PC-3 (cell line): ENCODE measurements at regions not wholly inside any gene's neighbourhood (a gene's known extent, or its start where the extent isn't known, plus 50 kb on each side); places are given as distances from the start of the nearest gene placed in this dataset.

Source experiments
- ATAC-seq: fragments of 200-7000 bp; cut with Tn5 transposase; 2 replicates; pipeline ENCODE4 v1.9.1; 2020; ENCODE audit warnings: mild to moderate bottlenecking, moderate library complexity
- BruUV-seq: library from RNA; stranded (reverse); fragments of 400-500 nt; replicated peaks from 2 replicates; lab custom pipeline; 2021; lab: Mats Ljungman, UMichigan
- CTCF ChIA-PET: fragments of 300-600 bp; sonication (Branson Sonifier 250); formaldehyde crosslinking; loops from one replicate; lab custom pipeline; 2022; ENCODE audit warnings: antibody characterized with exemption; lab: Charles Lee
- POLR2A ChIA-PET: fragments of 300-600 bp; sonication (Branson Sonifier 250); formaldehyde crosslinking; loops from one replicate; lab custom pipeline; 2022; ENCODE audit warnings: antibody characterized with exemption; ENCODE audit not compliant: unreplicated experiment; lab: Charles Lee
- DNase-seq: peaks from one replicate; pipeline ENCODE4 v3.0.0-alpha.2; 2015
- H2AFZ ChIP-seq: fragments of 300-600 bp; sonication (generic); 2 replicates; pipeline ENCODE4 v1.6.0; 2016; ENCODE audit warnings: antibody characterized with exemption, low read length
- H3F3A ChIP-seq: fragments of 300-600 bp; sonication (generic); one replicate; pipeline ENCODE4 v1.6.0; 2017; ENCODE audit warnings: antibody characterized with exemption, low read length, control low read depth, mild to moderate bottlenecking; ENCODE audit not compliant: unreplicated experiment
- H3K27ac ChIP-seq: fragments of 300-600 bp; sonication (generic); 2 replicates; pipeline ENCODE4 v1.5.1; 2016; ENCODE audit warnings: mild to moderate bottlenecking, low read length
- H3K27me3 ChIP-seq: fragments of 300-600 bp; sonication (generic); 2 replicates; pipeline ENCODE4 v1.6.1; 2016; ENCODE audit warnings: low read length, mixed read lengths
- H3K36me3 ChIP-seq: fragments of 300-600 bp; sonication (generic); 2 replicates; pipeline ENCODE4 v1.6.1; 2016; ENCODE audit warnings: low read depth, mixed run types, low read length, mixed read lengths
- H3K4me1 ChIP-seq: fragments of 300-600 bp; sonication (generic); 2 replicates; pipeline ENCODE4 v1.5.1; 2016; ENCODE audit warnings: low read length; ENCODE audit not compliant: insufficient read depth
- H3K4me2 ChIP-seq: fragments of 300-600 bp; sonication (generic); 2 replicates; pipeline ENCODE4 v1.6.0; 2016; ENCODE audit warnings: low read length
- H3K4me3 ChIP-seq: fragments of 300-600 bp; sonication (generic); 2 replicates; pipeline ENCODE4 v1.5.1; 2016; ENCODE audit warnings: mild to moderate bottlenecking, low read length, mixed read lengths
- H3K79me2 ChIP-seq: fragments of 300-600 bp; sonication (generic); 2 replicates; pipeline ENCODE4 v1.6.1; 2017; ENCODE audit warnings: low read length, mixed read lengths
- H3K9ac ChIP-seq: fragments of 300-600 bp; sonication (generic); 2 replicates; pipeline ENCODE4 v1.6.0; 2016; ENCODE audit warnings: mild to moderate bottlenecking, low read length
- H3K9me2 ChIP-seq: fragments of 300-600 bp; sonication (generic); replicated peaks from 2 replicates; pipeline ENCODE4 v1.6.1; 2016; ENCODE audit warnings: mixed run types, low read length, mixed read lengths
- H3K9me3 ChIP-seq: fragments of 300-600 bp; sonication (generic); 2 replicates; pipeline ENCODE4 v1.6.1; 2016; ENCODE audit warnings: low read length, mixed read lengths
- H4K20me1 ChIP-seq: fragments of 300-600 bp; sonication (generic); 2 replicates; pipeline ENCODE4 v1.6.1; 2016; ENCODE audit warnings: low read length, mixed read lengths
- CTCF ChIP-seq: fragments of 300-600 bp; sonication (generic); conservative IDR thresholded peaks from 2 replicates; pipeline ENCODE4 v1.5.1; 2017; ENCODE audit warnings: antibody characterized with exemption, low read depth, mild to moderate bottlenecking, low read length
- EZH2 ChIP-seq: fragments of 300-600 bp; sonication (generic); IDR thresholded peaks from one replicate; pipeline ENCODE4 v1.6.1; 2017; ENCODE audit warnings: antibody characterized with exemption, mild to moderate bottlenecking, low read length; ENCODE audit not compliant: unreplicated experiment
- EZH2phosphoT487 ChIP-seq: fragments of 300-600 bp; sonication (generic); IDR thresholded peaks from 2 replicates; pipeline ENCODE4 v1.6.1; 2018; ENCODE audit warnings: mild to moderate bottlenecking, antibody characterized with exemption, low read length, borderline replicate concordance
- intact Hi-C: fragments of 100-400 bp; cut with micrococcal nuclease; formaldehyde crosslinking; loops from 2 replicates; pipeline ENCODE4 v1.9.0; 2023

- Histone ChIP-seq H3K9me3 (no peaks in the 10 kb centered on the region), H3K27ac (no peak overlapping the region), H3K36me3 (no peaks in the 10 kb centered on the region), H4K20me1 (no peaks in the 10 kb centered on the region), H3K9me2 (no peaks in the 10 kb centered on the region), H3K27me3 (no peaks in the 10 kb centered on the region), H3K4me1 (peaks cover 19% of the 10 kb centered on the region), H2AFZ (no peak overlapping the region), H3K9ac (no peak overlapping the region), H3K4me3 (no peak overlapping the region), H3K79me2 (no peaks in the 10 kb centered on the region), H3F3A (no peaks in the 10 kb centered on the region), H3K4me2 (no peak overlapping the region)
- DNase-seq (no peak), ATAC-seq (no peak)
- POLR2A ChIA-PET: no interaction called here
- intact Hi-C loops: no loop called here
- CTCF ChIA-PET: interaction anchor here (1.2 kb wide), 1 partner anchor 10 kb away, joined by 3 read pairs; no protein-coding TSS in a partner anchor
- TF ChIP-seq EZH2phosphoT487 (no peak), CTCF (no peak)
- no TSS peak for BruUV-seq
Measured at GRCh38 chr14:34088914-34089313, 138.0 kb upstream of the EGLN3 start.

- H3K79me2 ChIP-seq: no peaks in the 10 kb centered on the region
- no peak for ATAC-seq
- CTCF ChIA-PET: no interaction called here
Measured at GRCh38 chr14:34087571-34087970, 136.7 kb upstream of the EGLN3 start.

More at GRCh38 chr14:34087571-34087970, 136.7 kb upstream of the EGLN3 start:
- Histone ChIP-seq H3K4me1 (peaks cover 30% of the 10 kb centered on the region), H3K4me2 (no peak overlapping the region), H4K20me1 (no peaks in the 10 kb centered on the region), H3K4me3 (no peak overlapping the region), H3F3A (no peaks in the 10 kb centered on the region), H3K27me3 (no peaks in the 10 kb centered on the region), H3K27ac (no peak overlapping the region), H3K9ac (no peak overlapping the region), H3K9me2 (no peaks in the 10 kb centered on the region), H2AFZ (no peak overlapping the region), H3K9me3 (no peaks in the 10 kb centered on the region), H3K36me3 (no peaks in the 10 kb centered on the region)
- DNase-seq: no peak
- POLR2A ChIA-PET: no interaction called here
- intact Hi-C loops: no loop called here
- TF ChIP-seq EZH2 (no peak), EZH2phosphoT487 (no peak), CTCF (no peak)
- no TSS peak for BruUV-seq
